Hepatocyte (in vitro differentiated cells): ENCODE measurements at regions not wholly inside any gene's neighbourhood (a gene's known extent, or its start where the extent isn't known, plus 50 kb on each side); places are given as distances from the start of the nearest gene placed in this dataset.

Experiments
- CTCF ChIP-seq: fragments of 200-600 bp; sonication (generic); IDR thresholded peaks from 2 replicates; pipeline ENCODE4 v1.5.1; 2016; ENCODE audit warnings: antibody characterized with exemption, mild to moderate bottlenecking; ENCODE audit not compliant: poor library complexity
- EZH2 ChIP-seq: fragments of 200-600 bp; sonication (generic); IDR thresholded peaks from 2 replicates; pipeline ENCODE4 v1.6.1; 2016; ENCODE audit warnings: antibody characterized with exemption, mild to moderate bottlenecking, borderline replicate concordance
- EZH2phosphoT487 ChIP-seq: fragments of 200-600 bp; sonication (generic); IDR thresholded peaks from one replicate; pipeline ENCODE4 v1.6.1; 2018; ENCODE audit warnings: antibody characterized with exemption, mild to moderate bottlenecking, low read depth, moderate library complexity; ENCODE audit not compliant: unreplicated experiment, severe bottlenecking

- TF ChIP-seq EZH2phosphoT487 = no peak
- no peak for TF ChIP-seq CTCF
- TF ChIP-seq EZH2 = no peak
Measured at GRCh38 chr14:101027966-101028365, 124.4 kb upstream of the RTL1 start.
